Neutrophil (primary cell): ENCODE measurements at regions not wholly inside any gene's neighbourhood (a gene's known extent, or its start where the extent isn't known, plus 50 kb on each side); places are given as distances from the start of the nearest gene placed in this dataset.

Experiments used
- H3K27ac ChIP-seq: fragments of 200-600 bp; sonication (generic); 2 replicates; pipeline ENCODE4 v1.5.1; 2016; ENCODE audit warnings: mild to moderate bottlenecking, moderate library complexity
- H3K27me3 ChIP-seq: fragments of 200-600 bp; sonication (generic); 2 replicates; pipeline ENCODE4 v1.6.0; 2016; ENCODE audit warnings: mild to moderate bottlenecking
- H3K36me3 ChIP-seq: fragments of 200-600 bp; sonication (generic); 2 replicates; pipeline ENCODE4 v1.5.1; 2017
- H3K4me1 ChIP-seq, 2 experiments: fragments of 200-600 bp in 1 of 2; sonication (generic) in 1 of 2; 1 replicate in 1 of 2; 2 replicates in 1 of 2; pipeline versions ENCODE4 v1.5.1 to v1.6.1; 2013 to 2016; ENCODE audit warnings: low read depth in 1 of 2, low read length in 1 of 2, mild to moderate bottlenecking in 1 of 2, moderate library complexity in 1 of 2; ENCODE audit not compliant: control insufficient read depth in 1 of 2, insufficient read depth in 1 of 2
- H3K4me3 ChIP-seq, 2 experiments: fragments of 200-600 bp in 1 of 2; sonication (generic) in 1 of 2; 1 replicate in 1 of 2; 2 replicates in 1 of 2; pipeline ENCODE4 v1.5.1; 2013 to 2016; ENCODE audit warnings: low read depth in 1 of 2, low read length in 1 of 2, mild to moderate bottlenecking in 1 of 2, moderate library complexity in 1 of 2
- H3K9me3 ChIP-seq: fragments of 200-600 bp; sonication (generic); 2 replicates; pipeline ENCODE4 v1.5.1; 2016
- TF ChIP-seq, protein P1 (sequence below): fragments of 200-600 bp; sonication (generic); IDR thresholded peaks from 2 replicates; pipeline ENCODE4 v1.5.1; 2016; ENCODE audit warnings: antibody characterized with exemption

DNA sequence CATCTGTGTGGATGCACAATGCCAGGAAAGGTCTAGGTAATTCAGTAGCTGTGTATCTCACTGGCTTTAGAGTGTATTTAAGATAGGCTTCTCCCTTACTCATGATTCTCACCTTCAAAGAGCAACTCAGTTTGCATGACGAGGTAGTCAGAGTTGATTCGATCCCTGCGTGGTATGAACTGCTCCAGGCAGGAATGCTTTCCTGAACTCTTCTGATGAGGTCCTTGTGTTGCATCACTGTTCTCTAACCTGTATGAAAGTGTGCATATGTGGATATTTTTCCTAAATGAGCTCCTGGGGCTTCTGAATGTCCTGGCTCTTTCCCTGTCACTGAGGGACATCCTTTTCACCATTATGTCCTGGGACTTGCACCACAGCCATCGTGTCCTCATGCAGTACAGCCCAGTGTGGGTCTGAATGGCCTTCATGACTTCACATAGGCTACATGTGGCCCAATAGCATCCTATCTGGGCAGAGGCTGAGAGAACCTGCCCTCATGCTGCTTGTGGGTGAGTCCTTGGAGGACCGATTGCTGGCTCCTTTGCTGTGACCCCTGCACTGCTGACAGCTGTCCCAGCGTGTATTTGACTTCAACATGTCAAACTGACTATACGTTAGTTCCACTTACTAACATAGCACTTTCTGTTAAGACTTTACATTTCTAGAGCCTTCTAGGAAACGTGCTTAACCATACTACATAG lies 65.3 kb upstream of the WDR1 start:
- peak overlapping the region; percentile 92 for H3K27ac ChIP-seq
- H3K9me3 ChIP-seq = no peaks in the 10 kb centered on the region
- peaks cover 50 to 52% of the 10 kb centered on the region in 2 experiments for H3K4me1 ChIP-seq
- TF ChIP-seq, protein P1, sequence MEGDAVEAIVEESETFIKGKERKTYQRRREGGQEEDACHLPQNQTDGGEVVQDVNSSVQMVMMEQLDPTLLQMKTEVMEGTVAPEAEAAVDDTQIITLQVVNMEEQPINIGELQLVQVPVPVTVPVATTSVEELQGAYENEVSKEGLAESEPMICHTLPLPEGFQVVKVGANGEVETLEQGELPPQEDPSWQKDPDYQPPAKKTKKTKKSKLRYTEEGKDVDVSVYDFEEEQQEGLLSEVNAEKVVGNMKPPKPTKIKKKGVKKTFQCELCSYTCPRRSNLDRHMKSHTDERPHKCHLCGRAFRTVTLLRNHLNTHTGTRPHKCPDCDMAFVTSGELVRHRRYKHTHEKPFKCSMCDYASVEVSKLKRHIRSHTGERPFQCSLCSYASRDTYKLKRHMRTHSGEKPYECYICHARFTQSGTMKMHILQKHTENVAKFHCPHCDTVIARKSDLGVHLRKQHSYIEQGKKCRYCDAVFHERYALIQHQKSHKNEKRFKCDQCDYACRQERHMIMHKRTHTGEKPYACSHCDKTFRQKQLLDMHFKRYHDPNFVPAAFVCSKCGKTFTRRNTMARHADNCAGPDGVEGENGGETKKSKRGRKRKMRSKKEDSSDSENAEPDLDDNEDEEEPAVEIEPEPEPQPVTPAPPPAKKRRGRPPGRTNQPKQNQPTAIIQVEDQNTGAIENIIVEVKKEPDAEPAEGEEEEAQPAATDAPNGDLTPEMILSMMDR = no peak
- no peaks in the 10 kb centered on the region for H3K27me3 ChIP-seq
- no peaks in the 10 kb centered on the region for H3K36me3 ChIP-seq
- H3K4me3 ChIP-seq = peak overlapping the region; percentile 15 to 36

DNA sequence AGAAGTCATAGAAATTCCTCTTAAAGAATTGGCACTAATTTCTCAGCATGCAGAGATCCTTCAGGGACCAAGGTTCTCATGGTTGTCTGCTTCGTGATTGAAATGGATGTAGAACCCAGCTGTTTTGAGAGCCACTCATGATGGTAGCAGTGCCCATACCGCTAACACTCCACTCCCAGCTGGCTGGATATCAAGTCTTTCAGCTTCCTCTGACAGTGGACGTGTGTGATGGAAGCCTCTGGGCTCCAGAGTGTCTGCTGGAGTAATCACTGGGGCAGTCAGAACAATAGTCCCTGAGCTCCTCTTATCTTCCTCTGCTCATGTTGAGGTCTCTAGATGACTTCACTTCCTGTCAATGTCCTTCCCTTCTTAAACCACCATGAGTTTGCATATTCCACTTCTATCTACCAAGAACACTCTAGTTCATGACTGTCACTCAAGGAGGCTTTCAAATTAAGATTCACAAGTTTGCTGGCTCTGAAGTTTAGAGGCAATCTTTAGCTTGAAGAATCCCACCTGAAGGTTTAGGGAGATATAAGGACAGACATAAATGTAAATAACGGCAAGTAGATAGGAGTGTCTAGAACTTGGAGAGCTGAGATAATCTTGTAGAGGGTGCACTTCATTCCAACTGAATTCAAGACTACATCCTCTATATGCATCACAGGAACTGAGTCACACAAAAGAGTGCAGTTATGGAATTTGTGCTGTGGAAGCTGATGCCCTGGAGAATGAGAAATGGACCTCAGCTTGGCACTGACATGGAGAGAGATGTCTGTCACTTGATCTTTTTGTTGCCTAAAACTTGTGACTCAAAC lies 64.5 kb upstream of the WDR1 start:
- Histone ChIP-seq H3K36me3 (no peaks in the 10 kb centered on the region), H3K27ac (peak overlapping the region; percentile 92), H3K27me3 (no peaks in the 10 kb centered on the region), H3K4me3 (peak overlapping the region; percentile 12 to 36), H3K9me3 (no peaks in the 10 kb centered on the region), H3K4me1 (peaks cover 50 to 52% of the 10 kb centered on the region in 2 experiments)
- TF ChIP-seq, protein P1 = no peak

DNA sequence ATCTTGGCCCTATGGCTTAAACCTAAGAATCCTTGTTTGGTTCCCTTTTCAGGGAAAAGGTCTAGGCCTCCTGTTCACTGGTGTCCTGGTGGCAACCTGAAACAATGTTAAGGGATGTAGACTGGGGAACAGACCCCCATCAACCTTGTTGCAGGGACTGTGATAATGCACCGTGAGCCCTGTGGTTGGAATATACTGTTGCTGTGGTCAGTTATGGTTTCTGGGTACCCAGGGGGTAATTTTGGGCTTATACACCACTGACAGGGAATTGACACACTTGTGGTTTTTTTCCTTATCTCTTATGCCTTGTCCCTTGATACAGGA lies 64.0 kb upstream of the WDR1 start:
- Histone ChIP-seq H3K27me3 (no peaks in the 10 kb centered on the region), H3K9me3 (no peaks in the 10 kb centered on the region), H3K27ac (peak overlapping the region; percentile 92), H3K4me1 (peaks cover 50 to 52% of the 10 kb centered on the region in 2 experiments), H3K4me3 (peak overlapping the region; percentile 12 to 36), H3K36me3 (no peaks in the 10 kb centered on the region)
- TF ChIP-seq, protein P1 = no peak

DNA sequence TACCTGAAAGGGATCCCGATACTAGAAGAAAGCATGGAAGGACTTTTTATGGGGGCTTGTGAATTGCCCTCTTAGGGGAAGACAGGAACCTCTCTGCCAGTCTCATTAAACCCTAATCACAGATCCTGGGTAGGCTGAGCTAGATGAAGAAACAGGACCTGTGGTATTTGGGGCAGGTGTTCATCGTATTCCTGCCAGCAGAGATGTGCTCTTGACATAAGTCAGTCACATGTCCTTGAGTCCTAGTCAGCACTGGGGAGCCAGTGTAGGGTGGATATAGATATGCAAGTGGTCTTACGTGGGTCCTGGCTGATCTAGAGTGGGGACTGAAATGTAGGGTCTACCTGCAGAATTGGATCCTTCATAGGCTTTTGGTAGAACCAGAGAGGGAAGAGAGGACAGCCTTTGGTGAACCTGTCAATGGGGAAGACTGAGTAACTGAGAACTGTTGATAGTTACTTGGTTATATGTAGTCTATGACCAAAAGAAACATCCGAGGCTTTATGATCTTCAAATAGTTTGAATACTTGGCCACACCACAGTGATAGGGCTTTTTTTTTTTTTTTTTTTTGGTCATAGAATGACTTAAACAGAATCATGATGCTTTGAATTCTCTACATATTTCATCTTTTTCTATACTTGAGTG lies 63.5 kb upstream of the WDR1 start:
- TF ChIP-seq, protein P1 = no peak
- Histone ChIP-seq H3K36me3 (no peaks in the 10 kb centered on the region), H3K4me3 (peak overlapping the region in 1 of 2 experiments; percentile 36), H3K27ac (peak overlapping the region; percentile 92), H3K4me1 (peaks cover 50 to 52% of the 10 kb centered on the region in 2 experiments), H3K9me3 (no peaks in the 10 kb centered on the region), H3K27me3 (no peaks in the 10 kb centered on the region)

DNA sequence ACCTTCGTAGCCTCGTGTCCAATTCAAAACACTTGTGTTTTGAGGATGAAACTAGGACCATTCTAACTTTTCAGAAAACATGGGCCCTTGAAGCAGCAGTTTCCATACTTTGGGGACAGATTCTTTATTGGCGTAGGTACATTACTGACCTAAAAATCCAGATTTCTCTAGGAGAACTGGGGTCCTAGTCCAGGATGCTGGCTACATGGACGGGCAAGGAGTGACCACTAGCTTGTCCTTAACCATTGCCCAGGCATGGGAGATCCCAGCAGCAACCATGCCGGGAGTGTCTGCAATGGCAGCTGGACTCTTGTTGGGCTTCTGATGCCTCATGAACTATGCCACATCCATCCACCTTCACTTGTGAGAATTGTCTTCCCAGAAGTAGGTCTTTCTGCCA lies 62.2 kb upstream of the WDR1 start:
- no peaks in the 10 kb centered on the region for H3K27me3 ChIP-seq
- TF ChIP-seq, protein P1 = no peak
- H3K4me1 ChIP-seq = peaks cover 43 to 45% of the 10 kb centered on the region in 2 experiments
- no peak overlapping the region for H3K27ac ChIP-seq
- H3K4me3 ChIP-seq = no peak overlapping the region
- H3K36me3 ChIP-seq = no peaks in the 10 kb centered on the region
- no peaks in the 10 kb centered on the region for H3K9me3 ChIP-seq
